Mucosa of descending colon (tissue), 3 donors: ENCODE measurements at regions not wholly inside any gene's neighbourhood (a gene's known extent, or its start where the extent isn't known, plus 50 kb on each side); places are given as distances from the start of the nearest gene placed in this dataset.
A peak's percentile ranks its signal among the peaks of the same experiment; 100 is the strongest.

Source experiments
- ATAC-seq: fragments of 200-7000 bp; cut with Tn5 transposase; one replicate; pipeline ENCODE4 v1.9.1; 2020; ENCODE audit warnings: mild to moderate bottlenecking, moderate library complexity
- DNase-seq, 3 donors: peaks; one replicate each; pipeline ENCODE4 v3.0.0-alpha.2; 2020
- H3K36me3 ChIP-seq: fragments of 200-600 bp; one replicate; pipeline ENCODE4 v1.8.0; 2021; ENCODE audit warnings: low read depth, mild to moderate bottlenecking
- H3K4me1 ChIP-seq: fragments of 200-600 bp; one replicate; pipeline ENCODE4 v1.8.0; 2021; ENCODE audit warnings: low read depth, mild to moderate bottlenecking
- H3K4me3 ChIP-seq: fragments of 200-600 bp; one replicate; pipeline ENCODE4 v1.8.0; 2021; ENCODE audit warnings: mild to moderate bottlenecking
- H3K9me3 ChIP-seq: fragments of 200-600 bp; one replicate; pipeline ENCODE4 v1.8.0; 2021; ENCODE audit warnings: mild to moderate bottlenecking
- intact Hi-C, 2 donors: fragments of 100-400 bp; cut with DNase I in 1 of 2; cut with micrococcal nuclease in 1 of 2; formaldehyde crosslinking; loops; one replicate each; pipeline versions ENCODE4 v1.11.0 to v1.11.1; 2022; cut with DNase I, micrococcal nuclease
- TF ChIP-seq, protein P1 (sequence below): fragments of 200-600 bp; IDR thresholded peaks from one replicate; pipeline ENCODE4 v1.8.0; 2022; ENCODE audit warnings: antibody characterized with exemption, mild to moderate bottlenecking
- donor health status: DM: no; HTN: no; CAD: no; lungs with moderate emphysema.
- donor health status: DM: no; HTN: no; CAD: no.
- donor health status: DM: no; HTN: yes; CAD: no.

GRCh38 chr9:27880635-27881034 is 307.4 kb upstream of the C9orf72 start:
- Histone ChIP-seq H3K4me1 (no peaks in the 10 kb centered on the region), H3K4me3 (no peak overlapping the region), H3K36me3 (no peaks in the 10 kb centered on the region), H3K9me3 (no peaks in the 10 kb centered on the region)
- DNase-seq, result no peak
- TF ChIP-seq, protein P1, sequence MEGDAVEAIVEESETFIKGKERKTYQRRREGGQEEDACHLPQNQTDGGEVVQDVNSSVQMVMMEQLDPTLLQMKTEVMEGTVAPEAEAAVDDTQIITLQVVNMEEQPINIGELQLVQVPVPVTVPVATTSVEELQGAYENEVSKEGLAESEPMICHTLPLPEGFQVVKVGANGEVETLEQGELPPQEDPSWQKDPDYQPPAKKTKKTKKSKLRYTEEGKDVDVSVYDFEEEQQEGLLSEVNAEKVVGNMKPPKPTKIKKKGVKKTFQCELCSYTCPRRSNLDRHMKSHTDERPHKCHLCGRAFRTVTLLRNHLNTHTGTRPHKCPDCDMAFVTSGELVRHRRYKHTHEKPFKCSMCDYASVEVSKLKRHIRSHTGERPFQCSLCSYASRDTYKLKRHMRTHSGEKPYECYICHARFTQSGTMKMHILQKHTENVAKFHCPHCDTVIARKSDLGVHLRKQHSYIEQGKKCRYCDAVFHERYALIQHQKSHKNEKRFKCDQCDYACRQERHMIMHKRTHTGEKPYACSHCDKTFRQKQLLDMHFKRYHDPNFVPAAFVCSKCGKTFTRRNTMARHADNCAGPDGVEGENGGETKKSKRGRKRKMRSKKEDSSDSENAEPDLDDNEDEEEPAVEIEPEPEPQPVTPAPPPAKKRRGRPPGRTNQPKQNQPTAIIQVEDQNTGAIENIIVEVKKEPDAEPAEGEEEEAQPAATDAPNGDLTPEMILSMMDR, result no peak
- no peak for ATAC-seq
- intact Hi-C loops, result no loop called here

DNA sequence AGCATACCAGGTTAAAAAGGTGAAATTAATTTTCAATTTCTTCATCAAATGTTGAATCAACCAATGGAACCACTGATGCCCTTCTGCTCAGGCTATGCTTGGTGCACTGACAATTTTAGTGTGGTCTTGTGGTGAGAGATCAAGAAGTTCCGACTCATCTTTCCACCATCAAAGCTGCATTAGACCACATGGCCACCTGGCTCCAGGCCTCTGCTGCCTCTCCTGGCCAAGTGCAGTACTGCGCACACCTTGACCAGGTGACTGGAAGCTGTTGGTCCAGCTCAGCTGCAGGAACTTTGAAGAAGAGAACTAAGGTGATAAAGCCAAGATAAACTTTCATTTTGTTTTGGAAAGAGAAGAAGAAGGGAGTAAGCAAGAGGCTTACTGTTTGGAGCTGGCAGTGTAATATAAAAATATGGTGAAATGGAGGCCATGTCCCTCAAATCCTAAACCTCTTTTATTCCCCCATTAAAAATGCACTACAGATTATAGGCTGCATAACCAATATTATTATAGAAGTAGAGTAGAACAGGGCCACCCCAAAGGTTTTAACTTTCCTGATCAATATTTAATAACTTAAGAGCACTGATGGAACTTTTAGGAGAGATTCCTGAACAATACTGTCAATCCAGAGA is 315.5 kb upstream of the C9orf72 start:
- H3K4me3 ChIP-seq, result no peak overlapping the region

GRCh38 chr9:27924502-27924901 is 351.2 kb upstream of the C9orf72 start:
- TF ChIP-seq, protein P1, result no peak
- no peak for ATAC-seq
- Histone ChIP-seq H3K9me3 (no peaks in the 10 kb centered on the region), H3K4me1 (no peaks in the 10 kb centered on the region), H3K4me3 (no peak overlapping the region), H3K36me3 (no peaks in the 10 kb centered on the region)
- intact Hi-C loops, result no loop called here
- no peak for DNase-seq

More for the DNA sequence above, 315.5 kb upstream of the C9orf72 start:
- peak; percentile 71 for ATAC-seq
- DNase-seq, result peak in 2 of 3 donors; percentile 61
- H3K9me3 ChIP-seq, result no peaks in the 10 kb centered on the region
- no peaks in the 10 kb centered on the region for H3K36me3 ChIP-seq
- TF ChIP-seq, protein P1, result peak; percentile 63
- no peaks in the 10 kb centered on the region for H3K4me1 ChIP-seq
- intact Hi-C loops, result no loop called here

DNA sequence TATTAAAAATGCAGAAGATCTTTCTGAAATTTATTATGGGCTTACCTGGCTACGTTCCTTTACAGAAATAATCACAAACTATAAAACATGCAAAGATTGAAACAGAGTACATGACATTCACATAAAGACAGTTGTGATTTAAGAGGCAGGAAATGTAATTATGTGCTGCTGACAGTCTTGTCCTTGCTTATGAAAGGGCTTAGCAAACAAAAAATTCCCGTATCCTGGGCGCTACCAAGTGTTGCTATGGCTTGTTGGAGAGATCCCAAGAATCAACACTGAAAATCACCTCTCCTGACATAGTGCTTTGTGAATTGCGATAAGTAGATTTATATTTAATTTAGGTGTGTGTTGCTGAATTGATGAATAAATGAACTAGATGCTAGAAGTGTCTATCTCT is 352.5 kb upstream of the C9orf72 start:
- intact Hi-C loops, result no loop called here
- Histone ChIP-seq H3K9me3 (no peaks in the 10 kb centered on the region), H3K4me3 (no peak overlapping the region), H3K36me3 (no peaks in the 10 kb centered on the region), H3K4me1 (no peaks in the 10 kb centered on the region)
- TF ChIP-seq, protein P1, result no peak
- ATAC-seq (no peak), DNase-seq (no peak)

- intact Hi-C loops, result no loop called here
These were observed 356.6 kb upstream of the C9orf72 start for GRCh38 chr9:27929841-27930240.

More at GRCh38 chr9:27929841-27930240, 356.6 kb upstream of the C9orf72 start:
- H3K4me3 ChIP-seq, result no peak overlapping the region
- no peak for ATAC-seq
- no peak for DNase-seq
- TF ChIP-seq, protein P1, result no peak
- no peaks in the 10 kb centered on the region for H3K9me3 ChIP-seq
- no peaks in the 10 kb centered on the region for H3K4me1 ChIP-seq
- no peaks in the 10 kb centered on the region for H3K36me3 ChIP-seq
